IPS DF 19.7 (cell line): ENCODE measurements at regions not wholly inside any gene's neighbourhood (a gene's known extent, or its start where the extent isn't known, plus 50 kb on each side); places are given as distances from the start of the nearest gene placed in this dataset.
"Not testable (repeated sequence)": the region's sequence is repeated elsewhere in the genome, so short reads cannot be mapped to it uniquely, and the experiment has no call there.

Experiments used
- DNase-seq: peaks from one replicate; pipeline ENCODE4 v3.0.0-alpha.2; 2013; ENCODE audit warnings: low read depth, low spot score

DNA sequence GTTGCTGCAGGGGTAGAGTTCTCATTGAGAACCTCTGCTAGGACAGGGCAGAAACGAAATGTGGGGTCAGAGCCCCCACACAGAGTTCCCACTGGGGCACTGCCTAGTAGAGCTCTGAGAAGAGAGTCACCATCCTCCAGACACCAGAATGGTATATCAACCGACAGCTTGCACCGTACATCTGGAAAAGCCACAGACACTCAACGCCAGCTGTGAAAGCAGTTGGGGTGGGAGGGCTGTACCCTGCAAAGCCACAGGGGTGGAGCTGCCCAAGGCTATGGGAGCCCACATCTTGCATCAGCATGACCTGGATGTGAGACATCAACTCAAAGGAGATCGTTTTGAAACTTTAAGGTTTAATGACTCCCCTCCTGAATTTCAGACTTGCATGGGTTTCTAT lies 284.0 kb upstream of the DEPDC1 start:
- DNase-seq, result no peak

DNA sequence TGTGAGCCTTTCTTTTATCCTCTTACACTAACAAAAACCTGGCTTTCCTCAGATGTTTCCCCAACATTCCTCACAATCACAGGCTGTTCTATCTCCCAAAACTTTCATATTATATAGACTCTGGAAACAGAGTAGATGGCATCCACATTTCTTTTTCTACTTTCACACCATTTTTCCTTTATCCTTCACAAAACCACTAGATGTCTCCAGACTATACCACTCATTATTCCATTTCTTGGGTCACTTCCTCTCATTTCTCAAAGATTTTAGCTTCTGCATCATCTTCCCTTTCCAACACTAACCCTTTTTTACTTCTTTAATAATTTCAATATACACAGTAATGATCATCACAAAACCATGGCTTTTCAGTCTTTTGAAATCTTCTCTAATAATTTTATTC lies 286.0 kb upstream of the DEPDC1 start:
- DNase-seq, result no peak

DNA sequence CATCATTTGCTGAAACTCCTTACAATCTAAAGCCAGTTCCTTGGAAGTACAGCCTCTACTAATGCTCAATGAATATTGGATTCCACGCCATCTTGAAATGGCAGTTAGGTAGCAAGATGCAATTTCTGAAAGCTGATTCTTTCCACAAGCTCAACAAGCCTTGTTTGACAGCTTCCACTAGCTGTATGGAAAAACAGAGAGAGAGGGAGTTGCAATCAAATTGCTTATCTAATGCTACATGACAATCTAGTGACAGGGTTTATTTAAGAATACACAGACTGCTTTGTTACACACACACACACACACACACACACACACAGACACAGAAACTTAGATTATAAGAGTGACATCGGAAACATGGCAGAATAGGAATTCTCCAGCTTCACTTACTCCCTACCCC lies 288.4 kb upstream of the DEPDC1 start:
- no peak for DNase-seq

DNA sequence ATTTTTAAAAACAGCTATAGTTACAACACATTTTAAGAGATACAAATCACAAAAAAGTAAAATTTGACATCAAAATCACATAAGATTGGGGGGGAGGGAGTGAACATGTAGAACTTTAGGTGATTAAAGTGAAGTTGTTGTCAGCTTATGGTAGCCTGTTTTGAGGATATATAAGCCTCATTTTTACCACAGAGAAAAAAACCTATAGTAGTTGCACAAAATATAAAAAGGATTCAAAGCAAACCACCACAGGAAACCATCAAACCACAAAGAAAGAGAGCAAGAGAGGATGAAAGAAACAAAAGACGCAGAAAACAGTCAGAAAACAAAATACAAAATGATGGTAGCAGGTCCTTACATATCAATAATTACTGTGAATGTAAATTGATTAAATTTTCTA lies 291.9 kb upstream of the DEPDC1 start:
- no peak for DNase-seq

DNA sequence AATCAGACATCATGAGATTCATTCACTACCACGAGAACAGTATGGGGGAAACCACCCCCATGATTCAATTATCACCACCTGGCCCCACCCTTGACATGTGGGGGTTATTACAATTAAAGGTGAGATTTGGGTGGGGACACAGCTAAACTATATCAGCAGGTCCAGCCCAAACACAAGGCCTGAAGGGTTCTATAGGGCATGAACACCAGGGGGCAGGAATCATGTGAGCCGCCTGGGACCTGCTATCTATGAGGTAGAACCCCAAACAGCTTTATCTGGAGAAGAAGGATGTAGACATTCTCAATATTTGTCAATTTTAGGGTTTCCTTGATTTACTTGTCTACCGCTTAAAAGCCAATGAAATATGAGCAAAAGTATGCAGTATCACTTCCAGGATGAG lies 294.9 kb upstream of the DEPDC1 start:
- no peak for DNase-seq

DNA sequence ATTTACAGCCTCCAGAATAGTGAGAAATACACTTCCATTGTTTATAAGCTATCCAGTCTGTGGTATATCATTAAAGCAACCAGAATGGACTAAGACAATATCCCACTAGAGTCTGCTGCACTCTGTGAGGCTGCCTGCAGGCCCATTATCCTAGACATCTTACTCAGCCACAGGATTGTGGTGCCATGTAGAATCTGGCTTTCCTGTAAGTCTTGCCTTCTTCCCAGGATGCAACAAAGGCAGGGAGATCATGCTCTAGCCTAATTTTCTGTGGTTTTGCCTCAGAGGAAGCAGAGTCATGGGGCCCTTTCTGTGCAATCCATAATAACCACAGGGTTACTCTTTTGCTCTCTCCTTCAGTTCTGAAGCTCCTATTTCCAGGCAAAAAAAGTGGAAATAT lies 299.1 kb upstream of the DEPDC1 start:
- no peak for DNase-seq

DNA sequence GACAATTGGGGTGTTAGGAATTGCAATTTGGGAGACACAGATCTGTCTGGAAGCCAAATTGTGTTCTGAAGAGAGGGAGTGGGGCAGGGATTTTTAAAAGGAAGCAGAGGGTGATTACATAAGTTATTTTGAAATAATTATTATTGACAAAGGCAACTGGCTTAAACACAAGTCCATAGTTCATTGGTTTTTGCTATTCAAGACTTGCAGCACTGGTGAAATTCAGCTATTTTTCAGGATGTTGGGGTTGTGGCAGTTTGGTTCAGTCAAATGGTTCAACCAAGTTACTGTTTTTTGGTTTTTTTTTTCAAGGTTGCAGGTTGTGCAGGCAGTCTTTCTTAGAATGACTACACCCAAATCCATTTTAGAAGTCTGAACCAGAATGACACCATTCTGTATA lies 300.0 kb upstream of the DEPDC1 start:
- no peak for DNase-seq

DNA sequence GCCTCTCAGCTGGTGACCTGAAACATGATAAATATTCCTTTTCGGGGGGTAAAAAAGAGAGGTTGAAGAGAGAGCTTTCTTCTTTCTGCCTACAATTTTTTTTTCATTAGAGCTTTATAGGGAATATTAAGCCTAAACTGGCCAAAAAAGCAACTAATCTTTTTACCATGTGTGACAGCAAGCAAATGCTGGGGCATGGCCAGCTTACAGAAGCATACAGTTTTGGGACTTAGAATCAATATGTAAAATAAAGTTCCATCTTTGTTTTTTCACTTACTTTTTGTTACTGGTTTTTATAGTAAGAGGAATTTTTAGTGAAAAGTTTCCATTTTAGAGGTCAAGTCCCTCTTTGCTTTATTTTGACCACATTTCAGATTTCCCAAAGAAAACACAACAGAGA lies 301.2 kb upstream of the DEPDC1 start:
- DNase-seq, result no peak

DNA sequence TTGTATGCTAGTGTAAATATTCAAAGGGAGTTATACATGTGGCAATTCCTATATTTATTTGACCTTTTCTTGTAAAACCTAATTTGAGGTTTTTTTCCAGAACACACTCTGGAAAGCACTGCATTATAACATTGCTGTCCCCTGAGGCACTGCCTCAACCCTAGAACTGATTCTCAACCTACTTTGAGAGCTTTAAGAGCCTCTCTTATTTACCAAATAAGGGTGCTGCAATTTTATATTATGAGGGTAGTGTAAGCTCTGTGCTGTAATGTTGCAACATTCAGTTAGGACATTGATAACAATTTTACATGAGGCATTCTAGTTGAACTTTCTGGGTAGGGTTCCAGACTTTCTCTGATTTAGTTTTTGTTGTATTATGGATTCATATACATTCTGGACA lies 302.2 kb upstream of the DEPDC1 start:
- DNase-seq, result no peak

DNA sequence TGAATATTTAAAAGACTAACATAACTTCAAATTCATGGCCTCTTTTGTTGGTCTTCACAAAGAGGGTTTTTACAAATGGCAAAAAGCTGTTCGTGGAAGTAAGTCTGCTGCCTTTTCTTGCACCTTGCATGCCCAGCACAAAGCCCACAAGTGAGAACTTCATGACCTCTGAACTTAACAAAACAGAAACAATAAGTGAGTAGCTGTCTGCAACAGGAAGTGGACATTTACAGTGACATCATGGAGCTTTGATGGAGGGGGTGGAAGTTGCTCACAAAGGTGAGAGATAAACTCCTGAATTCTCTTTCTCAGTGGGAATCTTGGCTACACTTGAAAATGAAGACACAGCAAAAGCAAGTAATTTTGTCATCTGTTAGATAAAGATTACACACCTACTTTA lies 303.3 kb upstream of the DEPDC1 start:
- DNase-seq, result no peak

DNA sequence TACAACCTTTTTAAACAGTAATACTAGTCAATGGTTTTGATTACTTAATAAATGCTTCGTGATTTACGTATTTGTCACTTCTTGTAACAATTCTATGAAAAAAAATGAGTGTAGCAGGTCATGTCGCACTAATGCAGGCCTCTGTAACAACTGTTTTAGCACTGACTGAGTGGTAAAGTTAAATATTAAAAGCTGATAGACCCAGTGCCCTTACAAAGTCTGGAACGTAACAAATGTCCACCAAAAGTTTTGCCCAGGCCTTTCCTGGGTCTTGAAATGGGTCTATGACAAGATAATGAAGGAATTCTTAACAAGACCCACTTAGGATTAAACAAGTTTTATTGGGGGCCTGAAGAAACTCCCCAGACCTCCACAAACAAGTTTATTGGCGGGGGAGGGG lies 304.6 kb upstream of the DEPDC1 start:
- no peak for DNase-seq

DNA sequence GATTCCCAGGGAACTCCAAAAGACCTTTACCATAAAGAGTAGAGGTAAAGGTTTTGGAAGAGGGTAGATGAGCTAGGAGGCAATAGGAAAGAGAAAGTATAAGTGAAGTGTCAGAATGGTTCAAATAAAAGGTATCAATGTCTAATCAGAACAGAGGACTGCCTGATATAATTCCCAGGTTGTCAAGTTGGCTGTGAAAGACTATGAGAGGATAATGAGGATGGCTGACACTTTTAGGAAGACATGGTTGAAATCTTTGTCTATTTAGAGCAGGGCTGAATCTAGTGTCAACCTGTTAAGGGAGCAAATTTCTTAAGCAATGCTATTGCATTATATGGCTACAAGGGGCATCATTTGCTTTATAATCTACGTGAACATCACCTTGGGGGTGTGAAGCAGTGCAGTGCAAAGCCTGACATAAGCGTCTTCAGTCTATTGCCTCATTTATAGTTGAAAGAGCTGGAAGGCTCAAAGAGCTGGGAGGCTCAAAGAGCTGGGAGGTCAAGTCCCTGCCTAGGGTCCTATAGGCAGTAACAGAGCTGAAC lies 308.3 kb upstream of the DEPDC1 start:
- DNase-seq, result no peak

DNA sequence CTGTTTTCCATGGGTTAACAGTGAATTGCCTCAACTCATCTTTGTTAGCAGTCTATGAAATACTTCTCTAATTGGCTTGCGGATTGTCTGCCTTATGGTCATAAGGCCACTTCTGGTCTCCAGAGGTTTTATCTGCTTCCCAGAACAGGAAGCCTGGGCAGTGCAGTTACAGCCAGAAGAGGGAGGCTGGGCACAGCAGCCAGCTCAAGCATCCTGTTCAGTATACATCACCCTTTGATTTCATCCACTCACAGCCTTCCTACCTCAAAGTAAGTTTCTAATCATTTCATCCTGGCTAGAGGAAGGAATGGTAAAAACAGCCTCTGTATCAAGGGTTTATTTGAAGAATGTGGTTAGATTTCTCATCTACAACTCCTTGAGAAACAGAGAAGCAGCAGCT lies 311.5 kb upstream of the DEPDC1 start:
- DNase-seq, result no peak

DNA sequence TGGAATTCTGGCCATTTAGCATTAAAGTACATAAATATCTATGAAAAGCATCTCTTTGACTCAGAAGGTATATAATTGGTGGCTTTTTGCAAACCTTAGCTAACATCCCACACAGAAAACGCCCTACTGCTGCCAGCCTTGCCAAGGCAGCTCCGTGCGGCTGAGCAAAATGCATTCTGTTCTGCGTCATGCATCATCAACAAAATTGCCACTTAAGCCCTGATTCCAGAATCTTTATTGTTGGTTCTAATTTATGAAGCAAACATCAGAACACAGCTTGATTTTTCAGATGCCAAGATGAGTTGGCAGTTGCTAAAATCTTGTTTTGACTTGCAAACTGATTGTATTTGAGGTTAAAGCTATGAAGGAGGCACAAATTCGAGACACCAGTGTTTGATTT lies 314.9 kb upstream of the DEPDC1 start:
- no peak for DNase-seq

DNA sequence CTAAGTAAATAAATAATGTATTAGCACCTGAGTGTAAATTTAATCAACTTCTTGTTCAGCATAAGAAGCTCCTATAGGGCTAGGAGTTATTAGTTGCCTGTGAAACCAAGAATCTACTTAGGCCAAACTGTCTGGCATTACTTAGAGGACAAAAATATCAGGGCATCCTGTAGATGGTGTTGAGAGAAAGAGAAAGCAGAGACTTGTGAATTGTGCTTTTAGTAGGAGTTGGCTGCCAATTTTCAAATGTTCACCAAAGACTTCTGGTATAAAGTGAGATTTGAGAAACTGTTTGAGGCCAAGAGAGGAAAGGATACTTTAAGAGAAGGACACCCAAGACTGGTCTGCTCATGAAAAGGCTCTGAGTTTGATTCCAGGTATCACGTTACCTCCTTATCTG lies 315.5 kb upstream of the DEPDC1 start:
- DNase-seq, result no peak

DNA sequence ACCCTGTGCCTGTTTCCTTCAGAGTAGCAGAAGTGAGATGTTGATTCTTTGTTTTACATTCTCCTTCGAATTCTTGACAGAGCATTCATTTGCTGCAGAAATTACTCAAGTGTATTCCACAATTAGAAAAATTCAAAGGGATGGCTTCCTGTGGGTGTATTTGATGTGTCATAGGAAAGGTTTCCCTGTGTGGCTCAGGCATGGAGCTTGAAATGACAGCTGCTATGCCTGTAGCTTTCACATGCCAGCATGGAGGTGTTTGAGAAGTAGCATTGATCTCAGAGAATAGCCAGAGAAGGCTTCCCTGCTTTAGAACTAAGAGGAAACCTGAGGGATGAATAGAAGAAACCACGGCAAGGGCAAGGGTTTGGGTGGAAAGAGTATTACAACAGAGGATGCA lies 317.2 kb upstream of the DEPDC1 start:
- DNase-seq, result no peak

DNA sequence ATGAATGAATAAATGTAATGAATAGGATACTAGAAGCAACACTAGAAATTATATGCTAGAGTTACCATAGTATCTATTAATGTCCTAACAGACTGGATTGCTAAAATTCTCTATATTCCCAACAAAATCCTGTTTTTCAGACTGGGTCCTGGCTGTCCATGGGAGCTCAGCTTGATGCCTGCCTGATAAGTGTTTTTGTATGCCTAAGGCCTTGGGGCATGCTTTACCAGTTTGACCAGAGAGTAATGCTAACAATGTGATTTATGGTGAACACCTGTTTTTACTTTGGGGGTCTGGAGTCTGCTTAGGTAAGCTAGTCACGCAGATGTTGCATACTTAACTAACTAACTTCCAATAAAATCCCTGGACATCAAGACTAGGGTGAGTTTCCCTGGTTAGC lies 318.8 kb upstream of the DEPDC1 start:
- DNase-seq, result no peak

DNA sequence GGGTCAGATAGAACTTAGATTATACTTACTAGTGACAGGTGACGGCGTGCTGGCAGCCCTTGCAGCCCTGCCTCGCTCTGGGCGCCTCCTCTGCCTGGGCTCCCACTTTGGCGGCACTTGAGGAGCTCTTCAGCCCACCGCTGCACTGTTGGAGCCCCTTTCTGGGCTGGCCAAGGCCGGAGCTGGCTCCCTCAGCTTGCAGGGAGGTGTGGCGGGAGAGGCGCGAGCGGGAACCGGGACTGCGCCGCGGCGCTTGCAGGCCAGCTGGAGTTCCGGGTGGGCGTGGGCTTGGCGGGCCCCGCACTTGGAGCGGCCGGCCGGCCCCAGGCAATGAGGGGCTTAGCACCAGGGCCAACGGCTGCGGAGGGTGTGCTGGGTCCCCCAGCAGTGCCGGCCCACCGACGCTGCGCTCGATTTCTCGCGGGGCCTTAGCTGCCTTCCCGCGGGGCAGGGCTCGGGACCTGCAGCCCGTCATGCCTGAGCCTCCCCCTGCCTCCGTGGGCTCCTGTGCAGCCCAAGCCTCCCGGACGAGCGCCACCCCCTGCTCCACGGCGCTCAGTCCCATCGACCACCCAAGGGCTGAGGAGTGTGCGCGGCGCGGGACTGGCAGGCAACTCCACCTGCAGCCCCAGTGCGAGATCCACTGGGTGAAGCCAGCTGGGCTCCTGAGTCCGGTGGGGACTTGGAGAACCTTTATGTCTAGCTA lies 320.8 kb upstream of the DEPDC1 start:
- DNase-seq, result not testable (repeated sequence)

DNA sequence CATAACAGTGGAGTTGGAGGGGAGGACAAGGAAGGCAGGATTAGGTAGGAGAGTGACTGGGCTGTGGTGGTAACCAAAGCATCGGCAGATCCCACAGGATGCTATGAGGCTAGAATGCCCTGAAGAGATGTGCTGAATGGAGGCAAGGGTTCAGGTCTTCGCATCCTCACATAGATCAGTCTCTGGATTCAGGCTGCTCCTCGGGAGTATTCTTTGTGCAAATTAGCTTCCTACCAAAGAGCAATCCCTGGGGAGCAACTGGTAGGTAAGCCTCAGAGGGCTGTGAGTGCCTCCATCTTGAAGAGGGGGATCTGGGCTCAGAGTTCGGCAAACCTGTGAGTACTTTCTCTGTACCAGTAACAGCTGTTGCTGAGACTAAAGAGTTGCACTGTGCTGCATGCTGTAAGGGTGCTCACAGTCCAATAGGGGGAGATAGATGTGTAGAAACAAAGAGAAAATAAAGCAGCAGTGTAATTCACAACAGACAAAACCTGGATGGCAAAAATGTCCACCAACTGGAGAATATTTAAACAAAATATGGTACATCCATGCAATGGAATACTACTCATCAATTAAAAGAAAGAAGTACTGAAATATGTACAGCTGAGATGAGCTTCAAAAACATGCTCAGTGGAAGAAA lies 322.4 kb upstream of the DEPDC1 start:
- peak; percentile 7 for DNase-seq

DNA sequence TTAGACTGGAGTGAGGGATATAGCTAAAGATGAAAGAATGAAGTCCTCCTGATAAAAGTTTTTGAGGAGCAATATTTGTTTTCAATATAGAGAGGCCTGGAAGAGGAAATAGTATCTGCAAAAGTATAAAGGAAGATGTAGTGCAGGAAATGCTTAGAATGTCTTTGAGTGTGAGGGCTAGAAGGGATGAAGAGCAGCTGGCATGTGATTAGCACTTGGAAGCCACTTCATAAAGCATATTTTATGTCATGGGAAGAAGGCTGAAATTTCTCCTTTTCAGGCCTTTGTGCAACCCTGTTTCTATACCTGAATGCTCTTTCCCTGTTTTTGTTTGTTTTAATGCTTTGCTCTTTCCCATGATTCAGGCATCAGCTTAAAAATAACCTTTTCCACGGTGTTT lies 323.3 kb upstream of the DEPDC1 start:
- DNase-seq, result no peak

DNA sequence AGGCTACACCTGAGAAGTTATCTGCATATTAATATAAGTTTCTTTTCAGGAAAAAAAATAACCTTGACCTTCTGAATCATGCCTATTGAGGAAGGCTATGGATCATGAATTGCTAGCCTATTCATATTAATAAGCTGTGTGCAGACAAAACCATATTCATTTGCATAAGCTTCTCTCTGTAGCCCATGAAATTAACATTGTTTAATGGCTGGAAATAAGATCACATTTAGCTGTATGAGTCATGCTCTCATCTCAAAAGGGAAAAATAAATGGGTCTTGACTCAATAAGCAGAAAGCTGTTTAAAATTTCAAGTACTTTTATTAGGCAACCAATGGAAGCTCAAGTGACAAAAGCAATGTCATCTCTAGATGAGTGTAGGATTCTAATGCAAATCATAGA lies 330.0 kb upstream of the DEPDC1 start:
- no peak for DNase-seq

DNA sequence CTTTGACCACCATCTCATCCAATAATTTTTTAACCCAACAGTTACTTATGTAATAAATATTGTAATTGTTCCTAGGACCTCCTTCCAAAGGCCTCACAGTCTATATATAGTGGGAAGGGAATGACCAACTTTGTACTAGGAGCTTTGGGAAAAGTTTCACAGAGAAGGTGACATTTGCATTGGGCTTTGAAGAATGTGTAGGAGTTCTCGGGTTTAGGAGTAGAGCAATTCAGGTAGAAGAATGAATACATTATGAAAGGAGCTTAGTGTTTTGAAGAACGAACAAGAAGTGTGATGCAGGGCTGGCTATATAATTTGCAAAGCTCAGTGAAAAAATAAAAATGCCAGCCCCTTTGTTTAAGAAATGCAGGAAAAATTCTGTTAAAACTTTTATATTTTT lies 330.4 kb upstream of the DEPDC1 start:
- no peak for DNase-seq

DNA sequence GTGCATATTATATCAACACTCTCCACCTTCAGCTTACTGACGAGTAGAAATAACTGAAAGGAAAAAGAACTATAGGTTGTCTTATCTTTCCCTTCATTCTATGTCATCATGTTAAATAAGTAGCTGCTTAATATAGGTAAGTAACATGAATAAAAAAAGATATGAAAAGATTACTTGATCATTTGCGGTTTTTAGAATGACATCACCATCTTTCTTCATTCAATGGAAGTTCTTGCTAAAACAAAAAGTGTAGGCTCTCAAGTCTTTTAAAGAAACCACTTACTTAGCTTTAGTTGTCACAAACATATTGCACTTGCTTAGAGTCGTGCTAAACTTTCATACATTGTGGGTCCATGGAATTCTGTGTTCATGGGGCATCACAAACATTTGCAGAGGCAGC lies 331.1 kb upstream of the DEPDC1 start:
- DNase-seq, result no peak

DNA sequence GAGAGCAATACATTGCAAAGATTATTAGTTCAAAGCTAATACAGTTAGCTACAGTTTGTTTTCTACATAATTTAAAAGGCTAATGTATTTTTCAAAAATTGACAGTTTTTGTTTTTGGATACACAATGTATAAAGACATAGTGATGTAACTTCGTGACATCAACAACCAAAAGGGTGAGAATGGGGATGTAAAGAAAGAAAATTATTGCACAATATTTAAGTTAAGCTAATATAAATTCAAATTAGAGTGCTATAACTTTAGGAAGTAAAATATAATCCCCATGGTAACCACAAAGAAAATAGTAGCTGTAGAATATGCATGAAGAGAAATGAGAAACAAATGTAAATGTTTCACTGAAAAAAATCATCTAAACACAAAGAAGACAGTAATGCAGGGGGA lies 334.4 kb upstream of the DEPDC1 start:
- no peak for DNase-seq
